Naive thymus-derived CD8-positive, alpha-beta T cell (primary cell): ENCODE measurements at regions not wholly inside any gene's neighbourhood (a gene's known extent, or its start where the extent isn't known, plus 50 kb on each side); places are given as distances from the start of the nearest gene placed in this dataset.
"Not testable (repeated sequence)": the region's sequence is repeated elsewhere in the genome, so short reads cannot be mapped to it uniquely, and the experiment has no call there.

ENCODE experiments used
- ATAC-seq, 2 donors: fragments of 150-1000 bp; cut with Tn5 transposase in 1 of 2; sonication (Bioruptor Pico), chemical (Tn5 transposase) in 1 of 2; 1 replicate in 1 of 2; 2 replicates in 1 of 2; pipeline ENCODE4 v1.10.0; 2021; ENCODE audit warnings: mild to moderate bottlenecking in 2 of 2, moderate library complexity in 2 of 2
- POLR2A ChIA-PET: fragments of 350-600 bp; sonication (Branson Sonifier 250); formaldehyde crosslinking; loops from one replicate; lab custom pipeline; 2021; ENCODE audit warnings: antibody characterized with exemption; lab: Charles Lee
- DNase-seq, 10 donors: peaks; one replicate each; pipeline versions ENCODE4 v3.0.0 to v3.0.0-alpha.2; 2020 to 2022
- H3K27ac Mint-ChIP-seq, 10 donors: one replicate each; pipeline ENCODE4 v1.8.0; 2020 to 2022; ENCODE audit warnings: mild to moderate bottlenecking in 10 of 10, mixed read lengths in 10 of 10, moderate library complexity in 4 of 10, inconsistent platforms in 1 of 10
- H3K27me3 Mint-ChIP-seq, 5 donors: one replicate each; pipeline ENCODE4 v1.8.0; 2021 to 2022; ENCODE audit warnings: mixed read lengths in 5 of 5
- H3K36me3 Mint-ChIP-seq, 3 donors: one replicate each; pipeline ENCODE4 v1.8.0; 2020 to 2022; ENCODE audit warnings: mixed read lengths in 3 of 3, mild to moderate bottlenecking in 2 of 3, inconsistent platforms in 1 of 3
- H3K4me1 Mint-ChIP-seq, 4 donors: one replicate each; pipeline ENCODE4 v1.8.0; 2021 to 2022; ENCODE audit warnings: mixed read lengths in 4 of 4
- H3K4me3 Mint-ChIP-seq, 10 donors: one replicate each; pipeline ENCODE4 v1.8.0; 2020 to 2022; ENCODE audit warnings: mild to moderate bottlenecking in 10 of 10, mixed read lengths in 10 of 10, moderate library complexity in 6 of 10, inconsistent platforms in 1 of 10
- H3K9me3 Mint-ChIP-seq, 9 donors: one replicate each; pipeline ENCODE4 v1.8.0; 2020 to 2022; ENCODE audit warnings: mixed read lengths in 9 of 9, mild to moderate bottlenecking in 3 of 9, inconsistent platforms in 1 of 9, moderate library complexity in 1 of 9

DNA sequence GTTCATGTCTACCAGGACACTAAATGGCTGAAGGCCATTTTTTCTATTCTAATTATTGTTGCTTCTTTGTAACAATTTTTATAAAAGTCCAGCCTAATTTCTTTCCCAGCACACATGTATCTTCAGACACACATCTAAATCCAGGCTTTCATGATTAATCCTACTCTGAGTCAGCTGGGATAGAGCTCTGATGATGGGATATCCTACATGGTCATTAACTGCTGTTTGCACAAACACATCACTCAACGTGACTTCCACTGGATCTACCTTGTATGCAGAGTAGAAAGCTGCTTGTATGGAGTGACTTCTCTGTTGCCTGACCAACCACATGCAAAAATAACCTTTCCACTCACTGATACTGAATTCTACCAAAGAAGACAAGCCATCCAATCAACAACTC, 260.9 kb downstream of the AHR start:
- Mint-ChIP-seq H3K4me3 (no peak overlapping the region), H3K27ac (no peak overlapping the region), H3K9me3 (peaks cover 0 to 13% (median 0%) of the 10 kb centered on the region in 9 donors), H3K36me3 (no peaks in the 10 kb centered on the region), H3K4me1 (no peaks in the 10 kb centered on the region), H3K27me3 (peaks cover 0 to 14% (median 6%) of the 10 kb centered on the region in 5 donors)
- DNase-seq (no peak), ATAC-seq (no peak)
- POLR2A ChIA-PET: no interaction called here

DNA sequence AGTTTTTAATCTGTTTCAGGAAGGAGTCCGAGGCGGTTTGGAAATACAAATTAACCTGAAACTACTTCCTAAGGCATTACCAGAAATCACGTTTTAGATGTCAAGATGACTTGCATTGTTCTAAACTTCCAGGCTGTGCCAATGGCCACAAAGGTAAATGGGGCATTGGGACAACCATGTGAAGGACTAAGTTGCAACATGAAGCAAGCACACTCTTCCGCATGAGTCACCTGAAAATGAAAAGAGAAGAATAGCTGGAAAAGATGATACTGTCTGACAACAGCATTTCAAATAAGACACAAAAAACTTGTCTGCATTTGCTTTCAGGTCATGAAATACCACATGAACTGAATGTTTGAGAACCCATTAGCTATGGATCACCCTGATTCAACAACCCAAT, 262.1 kb downstream of the AHR start:
- DNase-seq: no peak
- POLR2A ChIA-PET: no interaction called here
- peaks cover 0 to 3% (median 0%) of the 10 kb centered on the region in 4 donors for H3K4me1 Mint-ChIP-seq
- H3K4me3 Mint-ChIP-seq: no peak overlapping the region
- H3K36me3 Mint-ChIP-seq: no peaks in the 10 kb centered on the region
- ATAC-seq: no peak
- H3K27me3 Mint-ChIP-seq: peaks cover 0 to 10% (median 6%) of the 10 kb centered on the region in 5 donors
- peaks cover 0 to 13% (median 0%) of the 10 kb centered on the region in 9 donors for H3K9me3 Mint-ChIP-seq
- H3K27ac Mint-ChIP-seq: no peak overlapping the region

GRCh38 chr7:17560966-17561365, 262.5 kb downstream of the AHR start:
- DNase-seq: no peak
- H3K4me1 Mint-ChIP-seq: peaks cover 0 to 3% (median 0%) of the 10 kb centered on the region in 4 donors
- POLR2A ChIA-PET: no interaction called here
- no peak for ATAC-seq
- H3K27ac Mint-ChIP-seq: no peak overlapping the region
- no peak overlapping the region for H3K4me3 Mint-ChIP-seq
- peaks cover 0 to 10% (median 6%) of the 10 kb centered on the region in 5 donors for H3K27me3 Mint-ChIP-seq
- H3K9me3 Mint-ChIP-seq: peaks cover 0 to 13% (median 0%) of the 10 kb centered on the region in 9 donors
- no peaks in the 10 kb centered on the region for H3K36me3 Mint-ChIP-seq

- DNase-seq: no peak
- Mint-ChIP-seq H3K9me3 (peaks cover 0 to 35% (median 7%) of the 10 kb centered on the region in 9 donors), H3K4me3 (no peak overlapping the region), H3K4me1 (peaks cover 0 to 3% (median 0%) of the 10 kb centered on the region in 4 donors), H3K27me3 (peaks cover 2 to 14% (median 3%) of the 10 kb centered on the region in 5 donors), H3K27ac (no peak overlapping the region), H3K36me3 (peaks cover 0 to 1% (median 0%) of the 10 kb centered on the region in 3 donors)
- ATAC-seq: no peak
- POLR2A ChIA-PET: no interaction called here
Measured at GRCh38 chr7:17564678-17565212, 266.3 kb downstream of the AHR start.

GRCh38 chr7:17580141-17580540, 281.7 kb downstream of the AHR start:
- Mint-ChIP-seq H3K27ac (no peak overlapping the region), H3K9me3 (peaks cover 4 to 29% (median 19%) of the 10 kb centered on the region in 9 donors), H3K36me3 (peaks cover 0 to 16% (median 0%) of the 10 kb centered on the region in 3 donors), H3K27me3 (peaks cover 0 to 14% (median 7%) of the 10 kb centered on the region in 5 donors), H3K4me3 (no peak overlapping the region), H3K4me1 (no peaks in the 10 kb centered on the region)
- no peak for ATAC-seq
- POLR2A ChIA-PET: no interaction called here
- no peak for DNase-seq

DNA sequence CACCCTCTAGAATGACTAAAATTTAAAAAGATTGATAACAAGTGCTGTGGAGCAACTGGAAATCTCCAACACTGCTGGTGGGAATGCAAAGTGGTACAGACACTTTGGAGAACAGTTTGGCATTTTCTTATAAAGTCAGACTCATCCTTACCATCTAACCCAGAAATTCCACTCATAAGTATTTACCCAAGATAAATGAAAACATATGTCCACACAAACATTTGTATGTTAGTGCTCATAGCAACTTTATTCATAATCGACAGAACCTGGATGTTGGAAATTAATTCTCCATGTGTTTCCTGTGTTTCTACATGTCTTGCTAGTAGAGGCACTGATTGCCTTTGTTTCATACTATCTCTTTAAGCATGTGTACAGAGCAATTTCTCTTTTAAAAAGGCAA, 282.4 kb downstream of the AHR start:
- Mint-ChIP-seq H3K27me3 (peaks cover 0 to 20% (median 9%) of the 10 kb centered on the region in 5 donors), H3K9me3 (peaks cover 4 to 29% (median 19%) of the 10 kb centered on the region in 9 donors), H3K27ac (no peak overlapping the region), H3K4me1 (no peaks in the 10 kb centered on the region), H3K36me3 (peaks cover 0 to 16% (median 0%) of the 10 kb centered on the region in 3 donors), H3K4me3 (no peak overlapping the region)
- ATAC-seq (no peak), DNase-seq (no peak)
- POLR2A ChIA-PET: no interaction called here

- Mint-ChIP-seq H3K36me3 (peaks cover 0 to 16% (median 0%) of the 10 kb centered on the region in 3 donors), H3K27me3 (peaks cover 0 to 22% (median 9%) of the 10 kb centered on the region in 5 donors), H3K4me1 (no peaks in the 10 kb centered on the region), H3K4me3 (no peak overlapping the region), H3K27ac (no peak overlapping the region), H3K9me3 (peaks cover 4 to 27% (median 19%) of the 10 kb centered on the region in 9 donors)
- no peak for ATAC-seq
- DNase-seq: no peak
- POLR2A ChIA-PET: no interaction called here
Measured at GRCh38 chr7:17581301-17581700, 282.8 kb downstream of the AHR start.

DNA sequence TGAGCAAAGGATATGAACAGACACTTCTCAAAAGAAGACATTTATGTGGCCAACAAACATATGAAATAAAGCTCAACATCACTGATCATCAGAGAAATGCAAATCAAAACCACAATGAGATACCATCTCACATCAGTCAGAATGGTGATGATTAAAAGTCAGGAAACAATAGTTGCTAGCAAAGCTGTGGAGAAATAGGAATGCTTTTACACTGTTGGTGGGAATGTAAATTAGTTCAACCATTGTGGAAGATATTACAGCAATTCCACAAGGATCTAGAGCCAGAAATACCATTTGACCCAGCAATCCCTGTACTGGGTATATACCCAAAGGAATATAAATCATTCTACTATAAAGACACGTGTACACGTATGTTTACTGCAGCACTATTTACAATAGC, 284.2 kb downstream of the AHR start:
- Mint-ChIP-seq H3K27me3 (peaks cover 0 to 20% (median 9%) of the 10 kb centered on the region in 5 donors), H3K9me3 (peaks cover 2 to 13% (median 7%) of the 10 kb centered on the region in 9 donors)
- H3K4me1 Mint-ChIP-seq, DNase-seq, H3K27ac Mint-ChIP-seq, ATAC-seq, H3K4me3 Mint-ChIP-seq, H3K36me3 Mint-ChIP-seq, POLR2A ChIA-PET: not testable (repeated sequence)

DNA sequence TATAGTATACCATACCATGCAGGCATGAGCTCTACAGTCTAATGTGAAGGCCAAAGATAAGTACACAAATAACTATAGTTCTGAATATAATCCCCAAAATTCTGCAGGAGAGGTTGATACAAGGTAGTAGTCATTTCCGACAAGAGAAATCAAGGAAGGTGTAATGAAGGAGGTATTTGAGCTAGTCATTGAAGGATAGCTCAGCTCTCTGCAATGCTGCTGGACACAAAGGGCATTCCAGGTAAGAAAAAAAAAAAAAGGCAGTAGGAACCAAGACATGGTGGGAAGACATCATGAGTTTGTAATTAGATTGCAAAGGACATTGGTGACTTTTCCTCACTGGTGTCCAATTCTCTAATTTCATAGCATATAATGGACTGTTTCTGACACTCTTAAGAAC, 285.3 kb downstream of the AHR start:
- POLR2A ChIA-PET: no interaction called here
- H3K27me3 Mint-ChIP-seq: peaks cover 0 to 14% (median 9%) of the 10 kb centered on the region in 5 donors
- H3K4me1 Mint-ChIP-seq: no peaks in the 10 kb centered on the region
- no peak for ATAC-seq
- DNase-seq: no peak
- H3K36me3 Mint-ChIP-seq: no peaks in the 10 kb centered on the region
- H3K27ac Mint-ChIP-seq: no peak overlapping the region
- H3K4me3 Mint-ChIP-seq: no peak overlapping the region
- peaks cover 0 to 4% (median under 1%) of the 10 kb centered on the region in 9 donors for H3K9me3 Mint-ChIP-seq

GRCh38 chr7:17584822-17585221, 286.4 kb downstream of the AHR start:
- POLR2A ChIA-PET: no interaction called here
- H3K4me1 Mint-ChIP-seq: no peaks in the 10 kb centered on the region
- peaks cover 0 to 17% (median 11%) of the 10 kb centered on the region in 5 donors for H3K27me3 Mint-ChIP-seq

DNA sequence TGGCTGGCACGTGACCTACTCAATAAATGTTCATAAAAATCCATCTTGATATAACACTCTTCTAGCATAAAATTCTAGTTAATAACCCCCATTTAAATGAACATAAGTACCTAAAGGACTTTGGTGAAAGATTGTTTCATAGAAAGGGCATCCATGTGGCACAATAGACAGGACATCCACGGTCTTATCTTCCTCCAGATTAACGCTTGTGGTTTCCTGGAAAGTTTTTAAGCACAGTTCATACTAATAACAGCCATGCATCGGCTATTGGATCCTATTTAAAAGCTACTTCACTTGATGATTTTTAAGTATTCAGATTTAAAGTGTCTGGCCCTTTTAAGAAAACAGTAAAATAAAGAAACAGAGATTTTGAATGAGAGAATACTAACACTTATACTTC, 288.3 kb downstream of the AHR start:
- peaks cover 0 to 17% (median 10%) of the 10 kb centered on the region in 5 donors for H3K27me3 Mint-ChIP-seq
- no peak overlapping the region for H3K27ac Mint-ChIP-seq
- H3K4me3 Mint-ChIP-seq: no peak overlapping the region
- no peaks in the 10 kb centered on the region for H3K36me3 Mint-ChIP-seq
- ATAC-seq (no peak), DNase-seq (no peak)
- H3K9me3 Mint-ChIP-seq: no peaks in the 10 kb centered on the region
- POLR2A ChIA-PET: no interaction called here
- no peaks in the 10 kb centered on the region for H3K4me1 Mint-ChIP-seq

More at GRCh38 chr7:17584822-17585221, 286.4 kb downstream of the AHR start:
- Mint-ChIP-seq H3K27ac (no peak overlapping the region), H3K36me3 (no peaks in the 10 kb centered on the region), H3K9me3 (no peaks in the 10 kb centered on the region), H3K4me3 (no peak overlapping the region)
- no peak for ATAC-seq
- DNase-seq: no peak

DNA sequence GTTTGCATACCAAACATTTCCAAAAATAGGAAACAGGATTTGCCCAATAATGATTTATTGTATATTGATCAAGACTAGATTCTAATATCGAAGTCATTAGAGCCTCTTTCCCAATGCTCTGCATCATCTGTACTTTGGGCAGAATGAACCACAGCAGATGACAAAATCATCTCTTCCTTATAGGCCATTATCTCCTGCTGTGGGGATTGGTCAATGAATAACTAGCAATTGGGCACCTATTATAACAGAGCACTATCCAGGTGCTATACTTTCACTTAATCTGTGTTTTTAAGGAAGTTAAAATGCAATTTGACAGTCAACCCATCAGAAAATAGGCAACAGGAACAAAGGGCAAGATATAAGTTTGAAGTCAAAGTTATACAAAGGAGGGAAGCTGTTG, 290.3 kb downstream of the AHR start:
- ATAC-seq (no peak), DNase-seq (no peak)
- H3K36me3 Mint-ChIP-seq: no peaks in the 10 kb centered on the region
- H3K27ac Mint-ChIP-seq: no peak overlapping the region
- H3K4me3 Mint-ChIP-seq: no peak overlapping the region
- POLR2A ChIA-PET: no interaction called here
- H3K4me1 Mint-ChIP-seq: no peaks in the 10 kb centered on the region
- no peaks in the 10 kb centered on the region for H3K9me3 Mint-ChIP-seq
- H3K27me3 Mint-ChIP-seq: peaks cover 0 to 17% (median 6%) of the 10 kb centered on the region in 5 donors

DNA sequence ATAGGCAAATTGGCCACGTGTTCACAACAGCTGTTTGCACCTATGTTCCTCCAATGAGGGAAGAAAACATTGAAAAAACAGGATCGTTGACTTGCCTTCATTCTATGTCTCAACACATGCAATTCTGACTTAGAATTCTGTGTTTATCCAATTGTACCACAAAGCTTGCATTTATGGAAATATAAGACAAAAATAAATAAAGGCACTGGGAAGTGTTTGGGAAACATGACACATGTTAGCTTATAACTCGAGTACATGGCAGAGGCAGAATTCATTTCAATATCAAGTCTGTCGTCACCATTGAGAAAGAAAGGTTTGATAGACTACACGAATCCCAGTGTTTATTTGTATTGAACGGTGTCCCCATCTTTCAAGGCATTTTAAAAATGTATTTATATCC, 291.2 kb downstream of the AHR start:
- ATAC-seq: no peak
- H3K27me3 Mint-ChIP-seq: peaks cover 0 to 16% (median 5%) of the 10 kb centered on the region in 5 donors
- POLR2A ChIA-PET: no interaction called here

GRCh38 chr7:17590221-17590620, 291.8 kb downstream of the AHR start:
- no peak for DNase-seq
- POLR2A ChIA-PET: no interaction called here
- Mint-ChIP-seq H3K27me3 (peaks cover 0 to 12% (median 3%) of the 10 kb centered on the region in 5 donors), H3K36me3 (no peaks in the 10 kb centered on the region), H3K27ac (no peak overlapping the region), H3K4me1 (no peaks in the 10 kb centered on the region), H3K9me3 (no peaks in the 10 kb centered on the region), H3K4me3 (no peak overlapping the region)
- ATAC-seq: no peak

More for the DNA sequence above, 291.2 kb downstream of the AHR start:
- Mint-ChIP-seq H3K36me3 (no peaks in the 10 kb centered on the region), H3K9me3 (no peaks in the 10 kb centered on the region), H3K4me3 (no peak overlapping the region), H3K27ac (no peak overlapping the region), H3K4me1 (no peaks in the 10 kb centered on the region)
- DNase-seq: no peak
